K562 (cell line): ENCODE measurements at regions not wholly inside any gene's neighbourhood (a gene's known extent, or its start where the extent isn't known, plus 50 kb on each side); places are given as distances from the start of the nearest gene placed in this dataset.

Experiments used
- ADNP ChIP-seq: fragments of 200-800 bp; sonication (Bioruptor generic); IDR thresholded peaks from 2 replicates; pipeline ENCODE4 v1.6.1; 2016; ENCODE audit warnings: missing genetic modification characterization, missing compliant biosample characterization
- CHCHD3 ChIP-seq: fragments of 250-450 bp; sonication (Bioruptor Pico); IDR thresholded peaks from 2 replicates; pipeline ENCODE4 v2.1.2; 2022; ENCODE audit warnings: mild to moderate bottlenecking
- CREB1 ChIP-seq, 2 experiments: sonication (generic) in 1 of 2; formaldehyde crosslinking in 1 of 2; IDR thresholded peaks; 2 replicates each; pipeline versions ENCODE4 v1.6.1 to v1.8.0; 2012 to 2022; ENCODE audit warnings: inconsistent platforms in 1 of 2, mild to moderate bottlenecking in 1 of 2, missing genetic modification reagents in 1 of 2, moderate library complexity in 1 of 2
- EGR1 ChIP-seq: fragments of 450-650 bp; conservative IDR thresholded peaks from 2 replicates; pipeline ENCODE4 v1.6.1; 2017; ENCODE audit warnings: mild to moderate bottlenecking
- ETV6 ChIP-seq, 3 experiments: fragments of 150-350 bp in 1 of 3; sonication (generic) in 1 of 3; formaldehyde crosslinking in 1 of 3; IDR thresholded peaks; 2 replicates each; pipeline versions ENCODE4 v1.6.1 to v1.8.0; 2014 to 2022; ENCODE audit warnings: borderline replicate concordance in 2 of 3, low read depth in 2 of 3, antibody characterized with exemption in 1 of 3, low read length in 1 of 3, mild to moderate bottlenecking in 1 of 3, missing genetic modification reagents in 1 of 3
- MXI1 ChIP-seq: IDR thresholded peaks from 2 replicates; pipeline ENCODE4 v1.6.1; 2011; ENCODE audit warnings: low read depth, mild to moderate bottlenecking, improper control_type of control experiment, low read length
- NCOA4 ChIP-seq: fragments of 450-650 bp; IDR thresholded peaks from 2 replicates; pipeline ENCODE4 v1.6.1; 2018; ENCODE audit warnings: mild to moderate bottlenecking; ENCODE audit not compliant: partially characterized antibody
- RAD21 ChIP-seq, 2 experiments: fragments of 250-450 bp in 1 of 2; fragments of 450-650 bp in 1 of 2; sonication (Bioruptor Pico) in 1 of 2; formaldehyde crosslinking in 1 of 2; IDR thresholded peaks in 1 of 2; conservative IDR thresholded peaks in 1 of 2; 2 replicates each; pipeline versions ENCODE4 v1.4.0 to v1.8.0; 2020 to 2022; ENCODE audit warnings: mild to moderate bottlenecking in 2 of 2, moderate library complexity in 1 of 2
- SETDB1 ChIP-seq: IDR thresholded peaks from one replicate; pipeline ENCODE4 v1.6.1; 2012; ENCODE audit warnings: low read length, control low read depth, inconsistent platforms
- SIN3A ChIP-seq, 2 experiments: fragments of 150-350 bp in 1 of 2; IDR thresholded peaks; 2 replicates each; pipeline ENCODE4 v1.6.1; 2011 to 2016; ENCODE audit warnings: borderline replicate concordance in 2 of 2, low read depth in 2 of 2, low read length in 2 of 2, mild to moderate bottlenecking in 2 of 2, moderate library complexity in 2 of 2; ENCODE audit not compliant: control insufficient read depth in 1 of 2
- SP1 ChIP-seq: sonication (generic); formaldehyde crosslinking; IDR thresholded peaks from 2 replicates; pipeline ENCODE4 v1.8.1; 2022; ENCODE audit warnings: mild to moderate bottlenecking, missing genetic modification reagents
- ZBTB7A ChIP-seq: IDR thresholded peaks from 2 replicates; pipeline ENCODE4 v1.6.1; 2011; ENCODE audit warnings: low read depth, mild to moderate bottlenecking, low read length, moderate library complexity, borderline replicate concordance; ENCODE audit not compliant: control insufficient read depth
- TF ChIP-seq, protein P1 (sequence below), 3 experiments: IDR thresholded peaks in 2 of 3; conservative IDR thresholded peaks in 1 of 3; 2 replicates each; pipeline ENCODE4 v1.5.1; 2011 to 2012; ENCODE audit warnings: low read length in 3 of 3, mild to moderate bottlenecking in 3 of 3, control low read depth in 2 of 3, improper control_type of control experiment in 1 of 3, inconsistent platforms in 1 of 3, low read depth in 1 of 3, mixed read lengths in 1 of 3, moderate library complexity in 1 of 3; ENCODE audit not compliant: insufficient read depth in 2 of 3
- TF ChIP-seq, protein P2 (sequence below): IDR thresholded peaks from 2 replicates; pipeline ENCODE4 v1.6.1; 2016; ENCODE audit warnings: missing genetic modification characterization, missing compliant biosample characterization

DNA sequence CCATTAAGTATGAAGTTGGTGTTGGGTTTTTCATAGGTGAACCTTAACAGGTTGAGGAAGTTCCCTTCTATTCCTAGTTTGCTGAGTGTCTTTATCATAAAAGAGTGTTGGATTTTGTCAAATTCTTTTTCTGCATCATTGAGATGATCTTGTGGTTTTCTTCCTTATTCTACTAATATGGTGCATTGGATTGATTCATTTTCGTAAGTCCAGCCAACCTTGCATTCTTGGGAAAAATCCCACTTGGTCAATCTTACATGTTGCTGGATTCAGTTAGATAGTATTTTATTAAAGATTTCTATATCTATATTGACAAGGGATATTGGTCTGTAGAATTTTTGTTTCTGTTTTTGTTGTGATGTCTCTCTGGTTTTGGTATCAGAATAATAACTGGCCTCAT is 83.7 kb upstream of the C15orf39 start:
- TF ChIP-seq ZBTB7A = no peak
- no peak for TF ChIP-seq SP1 (CRISPR knock-in tag)
- TF ChIP-seq, protein P1, sequence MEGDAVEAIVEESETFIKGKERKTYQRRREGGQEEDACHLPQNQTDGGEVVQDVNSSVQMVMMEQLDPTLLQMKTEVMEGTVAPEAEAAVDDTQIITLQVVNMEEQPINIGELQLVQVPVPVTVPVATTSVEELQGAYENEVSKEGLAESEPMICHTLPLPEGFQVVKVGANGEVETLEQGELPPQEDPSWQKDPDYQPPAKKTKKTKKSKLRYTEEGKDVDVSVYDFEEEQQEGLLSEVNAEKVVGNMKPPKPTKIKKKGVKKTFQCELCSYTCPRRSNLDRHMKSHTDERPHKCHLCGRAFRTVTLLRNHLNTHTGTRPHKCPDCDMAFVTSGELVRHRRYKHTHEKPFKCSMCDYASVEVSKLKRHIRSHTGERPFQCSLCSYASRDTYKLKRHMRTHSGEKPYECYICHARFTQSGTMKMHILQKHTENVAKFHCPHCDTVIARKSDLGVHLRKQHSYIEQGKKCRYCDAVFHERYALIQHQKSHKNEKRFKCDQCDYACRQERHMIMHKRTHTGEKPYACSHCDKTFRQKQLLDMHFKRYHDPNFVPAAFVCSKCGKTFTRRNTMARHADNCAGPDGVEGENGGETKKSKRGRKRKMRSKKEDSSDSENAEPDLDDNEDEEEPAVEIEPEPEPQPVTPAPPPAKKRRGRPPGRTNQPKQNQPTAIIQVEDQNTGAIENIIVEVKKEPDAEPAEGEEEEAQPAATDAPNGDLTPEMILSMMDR (IDR thresholded peaks at IDR 0.05 in 2 of 3, conservative IDR thresholded peaks at IDR 0.05 in 1 of 3; ENCODE audit: insufficient read depth in 2 of 3, low read depth in 1 of 3, low read length in 3 of 3) = no peak
- TF ChIP-seq SIN3A (IDR thresholded peaks at IDR 0.05; ENCODE audit: borderline replicate concordance in 2 of 2, control insufficient read depth in 1 of 2, low read depth in 2 of 2, low read length in 2 of 2) = no peak
- TF ChIP-seq RAD21 (CRISPR knock-in tag; conservative IDR thresholded peaks at IDR 0.05 in 1 of 2, IDR thresholded peaks at IDR 0.05 in 1 of 2) = no peak
- no peak for TF ChIP-seq NCOA4
- TF ChIP-seq SETDB1 = no peak
- TF ChIP-seq, protein P2, sequence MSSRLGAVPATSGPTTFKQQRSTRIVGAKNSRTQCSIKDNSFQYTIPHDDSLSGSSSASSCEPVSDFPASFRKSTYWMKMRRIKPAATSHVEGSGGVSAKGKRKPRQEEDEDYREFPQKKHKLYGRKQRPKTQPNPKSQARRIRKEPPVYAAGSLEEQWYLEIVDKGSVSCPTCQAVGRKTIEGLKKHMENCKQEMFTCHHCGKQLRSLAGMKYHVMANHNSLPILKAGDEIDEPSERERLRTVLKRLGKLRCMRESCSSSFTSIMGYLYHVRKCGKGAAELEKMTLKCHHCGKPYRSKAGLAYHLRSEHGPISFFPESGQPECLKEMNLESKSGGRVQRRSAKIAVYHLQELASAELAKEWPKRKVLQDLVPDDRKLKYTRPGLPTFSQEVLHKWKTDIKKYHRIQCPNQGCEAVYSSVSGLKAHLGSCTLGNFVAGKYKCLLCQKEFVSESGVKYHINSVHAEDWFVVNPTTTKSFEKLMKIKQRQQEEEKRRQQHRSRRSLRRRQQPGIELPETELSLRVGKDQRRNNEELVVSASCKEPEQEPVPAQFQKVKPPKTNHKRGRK (tag) = no peak
- TF ChIP-seq MXI1 = no peak
- no peak for TF ChIP-seq ETV6 (IDR thresholded peaks at IDR 0.05; ENCODE audit: borderline replicate concordance in 1 of 2, low read depth in 2 of 2, low read length in 1 of 2)
- no peak for TF ChIP-seq ETV6 (CRISPR knock-in tag; IDR thresholded peaks at IDR 0.05; ENCODE audit: borderline replicate concordance)
- no peak for TF ChIP-seq EGR1
- TF ChIP-seq ADNP (tag) = no peak
- no peak for TF ChIP-seq CHCHD3 (CRISPR knock-in tag)
- no peak for TF ChIP-seq CREB1 (IDR thresholded peaks at IDR 0.05)
- TF ChIP-seq CREB1 (CRISPR knock-in tag; IDR thresholded peaks at IDR 0.05) = no peak
